Testis (tissue), 2 donors: ENCODE measurements at regions not wholly inside any gene's neighbourhood (a gene's known extent, or its start where the extent isn't known, plus 50 kb on each side); places are given as distances from the start of the nearest gene placed in this dataset.

Source experiments
- POLR2A ChIP-seq: fragments of 450-650 bp; IDR thresholded peaks from one replicate; pipeline ENCODE4 v1.6.1; 2017; ENCODE audit warnings: antibody characterized with exemption, mild to moderate bottlenecking, moderate library complexity
- TF ChIP-seq, protein P1 (sequence below), 3 experiments: fragments of 450-650 bp in 2 of 3; fragments of 200-600 bp in 1 of 3; sonication (generic) in 1 of 3; IDR thresholded peaks; one replicate each; pipeline ENCODE4 v1.5.1; 2016 to 2019; ENCODE audit warnings: antibody characterized with exemption in 3 of 3, mild to moderate bottlenecking in 2 of 3, moderate library complexity in 1 of 3

DNA sequence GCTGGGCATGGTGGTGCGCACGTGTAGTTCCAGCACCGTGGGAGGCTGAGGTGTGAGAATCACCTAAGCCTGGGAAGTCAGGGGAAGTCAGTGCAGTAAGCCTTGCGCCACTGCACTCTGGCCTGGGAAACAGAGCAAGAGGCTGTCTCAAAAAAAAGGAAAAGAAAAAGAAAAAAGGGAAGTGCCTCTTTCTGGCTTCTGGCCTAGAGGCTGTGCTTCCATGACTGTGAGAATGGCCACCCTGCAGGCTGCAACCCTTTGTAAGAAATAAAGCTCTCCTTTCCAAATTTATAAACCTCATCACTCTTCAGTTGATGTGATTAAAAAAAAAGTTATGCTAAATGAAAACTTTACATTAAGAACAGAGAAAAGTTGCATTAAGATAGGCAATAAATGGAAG is 774.3 kb downstream of the TUSC7 start:
- TF ChIP-seq, protein P1, sequence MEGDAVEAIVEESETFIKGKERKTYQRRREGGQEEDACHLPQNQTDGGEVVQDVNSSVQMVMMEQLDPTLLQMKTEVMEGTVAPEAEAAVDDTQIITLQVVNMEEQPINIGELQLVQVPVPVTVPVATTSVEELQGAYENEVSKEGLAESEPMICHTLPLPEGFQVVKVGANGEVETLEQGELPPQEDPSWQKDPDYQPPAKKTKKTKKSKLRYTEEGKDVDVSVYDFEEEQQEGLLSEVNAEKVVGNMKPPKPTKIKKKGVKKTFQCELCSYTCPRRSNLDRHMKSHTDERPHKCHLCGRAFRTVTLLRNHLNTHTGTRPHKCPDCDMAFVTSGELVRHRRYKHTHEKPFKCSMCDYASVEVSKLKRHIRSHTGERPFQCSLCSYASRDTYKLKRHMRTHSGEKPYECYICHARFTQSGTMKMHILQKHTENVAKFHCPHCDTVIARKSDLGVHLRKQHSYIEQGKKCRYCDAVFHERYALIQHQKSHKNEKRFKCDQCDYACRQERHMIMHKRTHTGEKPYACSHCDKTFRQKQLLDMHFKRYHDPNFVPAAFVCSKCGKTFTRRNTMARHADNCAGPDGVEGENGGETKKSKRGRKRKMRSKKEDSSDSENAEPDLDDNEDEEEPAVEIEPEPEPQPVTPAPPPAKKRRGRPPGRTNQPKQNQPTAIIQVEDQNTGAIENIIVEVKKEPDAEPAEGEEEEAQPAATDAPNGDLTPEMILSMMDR (IDR thresholded peaks at IDR 0.05) = no peak
- TF ChIP-seq POLR2A = no peak
